Colon (tissue), 2 donors: ENCODE measurements at regions not wholly inside any gene's neighbourhood (a gene's known extent, or its start where the extent isn't known, plus 50 kb on each side); places are given as distances from the start of the nearest gene placed in this dataset.

Experiments used
- FAIRE-seq: peaks from 2 replicates; lab custom pipeline; 2012; peaks lifted over from hg19 to GRCh38; lab: Jason Lieb, UNC
- donor health status: control.
- donor health status: control.

- FAIRE-seq: no peak
Measured at GRCh38 chr7:46720761-46721160, 799.7 kb upstream of the IGFBP3 start.

- FAIRE-seq: no peak
Measured at GRCh38 chr7:46719616-46720015, 798.5 kb upstream of the IGFBP3 start.

- FAIRE-seq: no peak
Measured at GRCh38 chr7:46716926-46717325, 795.9 kb upstream of the IGFBP3 start.

- FAIRE-seq: no peak
Measured at GRCh38 chr7:46715579-46715978, 794.5 kb upstream of the IGFBP3 start.

GRCh38 chr7:46714904-46715303 lies 793.8 kb upstream of the IGFBP3 start:
- FAIRE-seq: no peak

- no peak for FAIRE-seq
Measured at GRCh38 chr7:46713868-46714596, 793.0 kb upstream of the IGFBP3 start.

GRCh38 chr7:46710927-46711326 lies 789.9 kb upstream of the IGFBP3 start:
- FAIRE-seq: no peak

- no peak for FAIRE-seq
Measured at GRCh38 chr7:46707973-46708372, 786.9 kb upstream of the IGFBP3 start.

- no peak for FAIRE-seq
Measured at GRCh38 chr7:46705386-46706255, 784.5 kb upstream of the IGFBP3 start.

GRCh38 chr7:46696741-46697140 lies 775.7 kb upstream of the IGFBP3 start:
- FAIRE-seq: no peak

GRCh38 chr7:46695051-46695708 lies 774.1 kb upstream of the IGFBP3 start:
- no peak for FAIRE-seq

GRCh38 chr7:46694058-46694457 lies 773.0 kb upstream of the IGFBP3 start:
- FAIRE-seq: no peak

GRCh38 chr7:46687203-46687602 lies 766.1 kb upstream of the IGFBP3 start:
- no peak for FAIRE-seq

GRCh38 chr7:46685051-46685450 lies 764.0 kb upstream of the IGFBP3 start:
- FAIRE-seq: no peak

GRCh38 chr7:46682836-46683624 lies 762.0 kb upstream of the IGFBP3 start:
- no peak for FAIRE-seq

- no peak for FAIRE-seq
Measured at GRCh38 chr7:46681865-46682503, 760.9 kb upstream of the IGFBP3 start.

GRCh38 chr7:46680147-46680546 lies 759.1 kb upstream of the IGFBP3 start:
- FAIRE-seq: no peak

- no peak for FAIRE-seq
Measured at GRCh38 chr7:46679671-46680070, 758.6 kb upstream of the IGFBP3 start.

GRCh38 chr7:46678421-46678820 lies 757.3 kb upstream of the IGFBP3 start:
- no peak for FAIRE-seq

- no peak for FAIRE-seq
Measured at GRCh38 chr7:46675456-46675855, 754.4 kb upstream of the IGFBP3 start.

GRCh38 chr7:46672861-46673260 lies 751.8 kb upstream of the IGFBP3 start:
- FAIRE-seq: no peak
